Panc1 (cell line): ENCODE measurements at regions not wholly inside any gene's neighbourhood (a gene's known extent, or its start where the extent isn't known, plus 50 kb on each side); places are given as distances from the start of the nearest gene placed in this dataset.

Source experiments
- ATAC-seq: fragments of 200-7000 bp; cut with Tn5 transposase; 2 replicates; pipeline ENCODE4 v1.9.1; 2020; ENCODE audit warnings: mild to moderate bottlenecking, moderate library complexity
- BruUV-seq: library from RNA; stranded (reverse); fragments of 400-500 nt; replicated peaks from 2 replicates; lab custom pipeline; 2021; lab: Mats Ljungman, UMichigan
- CTCF ChIA-PET: fragments of 300-600 bp; sonication (Branson Sonifier 250); formaldehyde crosslinking; loops from one replicate; lab custom pipeline; 2022; ENCODE audit warnings: antibody characterized with exemption; lab: Charles Lee
- POLR2A ChIA-PET: fragments of 300-600 bp; sonication (Branson Sonifier 250); formaldehyde crosslinking; loops from one replicate; lab custom pipeline; 2022; ENCODE audit warnings: antibody characterized with exemption; lab: Charles Lee
- DNase-seq: peaks from one replicate; pipeline ENCODE4 v3.0.0-alpha.2; 2010; ENCODE audit warnings: low read depth, low spot score
- H3K27ac ChIP-seq: 2 replicates; pipeline ENCODE4 v1.5.1; 2011; ENCODE audit warnings: mild to moderate bottlenecking, low read length, inconsistent platforms
- H3K27me3 ChIP-seq: fragments of 200-500 bp; sonication (Bioruptor generic); 2 replicates; pipeline ENCODE4 v1.6.0; 2014; ENCODE audit warnings: low read length, inconsistent platforms; ENCODE audit not compliant: control insufficient read depth, insufficient read depth
- H3K36me3 ChIP-seq: fragments of 200-500 bp; sonication (Bioruptor generic); 2 replicates; pipeline ENCODE4 v1.5.1; 2014; ENCODE audit warnings: inconsistent platforms, mild to moderate bottlenecking, low read length, moderate library complexity; ENCODE audit not compliant: control insufficient read depth, insufficient read depth
- H3K4me1 ChIP-seq: 2 replicates; pipeline ENCODE4 v1.5.1; 2011; ENCODE audit warnings: inconsistent platforms, mild to moderate bottlenecking, low read length, moderate library complexity; ENCODE audit not compliant: control insufficient read depth, insufficient read depth
- H3K4me3 ChIP-seq, 2 experiments: 2 replicates each; pipeline ENCODE4 v1.5.1; 2011 to 2012; ENCODE audit warnings: low read depth in 2 of 2, low read length in 2 of 2, mild to moderate bottlenecking in 2 of 2, inconsistent platforms in 1 of 2, moderate library complexity in 1 of 2
- H3K9me3 ChIP-seq: fragments of 200-500 bp; sonication (Bioruptor generic); 2 replicates; pipeline ENCODE4 v1.5.1; 2014; ENCODE audit warnings: low read depth, mild to moderate bottlenecking, inconsistent platforms, low read length, moderate library complexity; ENCODE audit not compliant: control insufficient read depth, insufficient read depth
- POLR2AphosphoS5 ChIP-seq: IDR thresholded peaks from 2 replicates; pipeline ENCODE4 v1.6.1; 2012; ENCODE audit warnings: mild to moderate bottlenecking, low read depth, low read length, moderate library complexity
- SIN3A ChIP-seq: IDR thresholded peaks from 2 replicates; pipeline ENCODE4 v1.6.1; 2012; ENCODE audit warnings: low read depth, mild to moderate bottlenecking, low read length, moderate library complexity, borderline replicate concordance; ENCODE audit not compliant: insufficient read depth
- TCF7L2 ChIP-seq: IDR thresholded peaks from 2 replicates; pipeline ENCODE4 v1.6.1; 2011; ENCODE audit warnings: mild to moderate bottlenecking, low read depth, low read length, inconsistent platforms
- in situ Hi-C: cut with HindIII; loops from 2 replicates; pipeline ENCODE4 v1.10.0; 2016; ENCODE audit warnings: low sequenced_read_pairs, low pct_unique_long_range_greater_than_20kb
- intact Hi-C: fragments of 100-400 bp; cut with micrococcal nuclease; formaldehyde crosslinking; loops from one replicate; pipeline ENCODE4 v1.10.0; 2022; ENCODE audit not compliant: unreplicated experiment
- TF ChIP-seq, protein P1 (sequence below): fragments of 450-650 bp; IDR thresholded peaks from 2 replicates; pipeline ENCODE4 v1.5.1; 2017; ENCODE audit warnings: mild to moderate bottlenecking
- TF ChIP-seq, protein P2 (sequence below), 2 experiments: IDR thresholded peaks; 2 replicates each; pipeline ENCODE4 v1.6.1; 2011 to 2012; ENCODE audit warnings: low read depth in 2 of 2, control low read depth in 1 of 2, low read length in 1 of 2, mild to moderate bottlenecking in 1 of 2, moderate library complexity in 1 of 2; ENCODE audit not compliant: insufficient read depth in 1 of 2

DNA sequence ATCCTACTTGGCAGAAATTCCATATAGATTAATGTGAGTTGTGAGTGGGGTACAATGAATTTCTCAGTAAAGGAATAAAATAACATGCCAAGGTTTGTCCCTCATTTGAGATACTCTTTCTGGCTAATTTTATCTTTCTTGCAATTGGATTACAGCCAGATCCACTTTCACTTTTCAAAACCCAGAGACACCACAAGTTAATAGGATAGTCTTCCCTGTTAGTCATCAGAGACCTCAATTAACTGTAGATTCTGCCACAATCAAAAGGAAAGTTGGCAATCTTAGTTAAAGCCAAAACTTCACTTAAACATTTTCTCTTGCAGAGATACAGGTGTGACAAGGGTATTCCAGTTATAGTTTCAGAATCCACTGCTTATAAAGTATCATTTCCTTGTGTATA is 91.4 kb upstream of the PHYHIPL start:
- ATAC-seq (no peak), DNase-seq (no peak)
- ChIA-PET POLR2A (no interaction called here), CTCF (no interaction called here)
- Histone ChIP-seq H3K9me3 (no peaks in the 10 kb centered on the region), H3K4me3 (no peak overlapping the region), H3K36me3 (no peaks in the 10 kb centered on the region), H3K27me3 (no peaks in the 10 kb centered on the region), H3K4me1 (no peaks in the 10 kb centered on the region), H3K27ac (no peak overlapping the region)
- in situ Hi-C loops, result no loop called here
- no TSS peak for BruUV-seq
- intact Hi-C loops, result no loop called here
- TF ChIP-seq, protein P1, sequence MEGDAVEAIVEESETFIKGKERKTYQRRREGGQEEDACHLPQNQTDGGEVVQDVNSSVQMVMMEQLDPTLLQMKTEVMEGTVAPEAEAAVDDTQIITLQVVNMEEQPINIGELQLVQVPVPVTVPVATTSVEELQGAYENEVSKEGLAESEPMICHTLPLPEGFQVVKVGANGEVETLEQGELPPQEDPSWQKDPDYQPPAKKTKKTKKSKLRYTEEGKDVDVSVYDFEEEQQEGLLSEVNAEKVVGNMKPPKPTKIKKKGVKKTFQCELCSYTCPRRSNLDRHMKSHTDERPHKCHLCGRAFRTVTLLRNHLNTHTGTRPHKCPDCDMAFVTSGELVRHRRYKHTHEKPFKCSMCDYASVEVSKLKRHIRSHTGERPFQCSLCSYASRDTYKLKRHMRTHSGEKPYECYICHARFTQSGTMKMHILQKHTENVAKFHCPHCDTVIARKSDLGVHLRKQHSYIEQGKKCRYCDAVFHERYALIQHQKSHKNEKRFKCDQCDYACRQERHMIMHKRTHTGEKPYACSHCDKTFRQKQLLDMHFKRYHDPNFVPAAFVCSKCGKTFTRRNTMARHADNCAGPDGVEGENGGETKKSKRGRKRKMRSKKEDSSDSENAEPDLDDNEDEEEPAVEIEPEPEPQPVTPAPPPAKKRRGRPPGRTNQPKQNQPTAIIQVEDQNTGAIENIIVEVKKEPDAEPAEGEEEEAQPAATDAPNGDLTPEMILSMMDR, result no peak
- TF ChIP-seq TCF7L2 (no peak), SIN3A (no peak), POLR2AphosphoS5 (no peak)

DNA sequence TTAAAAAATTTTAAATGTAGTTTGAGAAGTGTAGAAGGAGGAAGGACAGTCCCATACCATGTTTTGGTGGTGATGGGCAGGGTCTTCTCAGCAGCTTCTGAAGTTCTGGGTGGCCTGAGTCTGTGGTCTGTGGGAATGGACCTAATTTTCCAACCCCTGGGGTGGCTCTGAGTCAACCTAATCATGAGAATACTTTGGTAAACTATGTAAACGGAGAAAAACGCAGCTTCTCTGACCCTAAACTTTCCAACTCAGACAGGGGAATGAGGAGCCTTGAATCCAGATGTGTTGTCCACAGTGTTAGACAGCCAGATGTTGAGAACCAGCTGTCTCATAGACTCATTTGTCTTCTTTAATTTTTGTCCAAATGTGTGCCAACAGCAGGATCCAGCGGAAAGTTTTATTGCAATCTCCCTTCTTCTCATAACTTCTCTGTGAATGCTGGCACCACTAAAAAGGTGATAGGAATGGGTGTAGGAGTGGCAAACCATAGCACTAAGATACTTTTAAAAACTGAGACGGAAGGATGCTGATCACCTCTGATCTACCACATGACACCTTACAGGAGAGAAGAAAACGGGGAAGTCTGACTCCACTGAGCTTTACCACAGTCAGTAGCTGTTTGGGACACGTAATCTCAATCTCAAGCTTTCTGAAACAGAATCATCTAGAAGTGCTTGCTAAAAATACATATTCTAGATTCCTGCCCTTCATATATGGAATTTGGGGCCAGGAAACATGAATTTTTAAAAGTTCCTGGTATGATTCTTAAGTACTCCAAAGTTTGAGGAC is 90.5 kb upstream of the PHYHIPL start:
- ChIA-PET CTCF (no interaction called here), POLR2A (no interaction called here)
- Histone ChIP-seq H3K4me3 (no peak overlapping the region), H3K27me3 (no peaks in the 10 kb centered on the region), H3K9me3 (no peaks in the 10 kb centered on the region), H3K27ac (no peak overlapping the region), H3K36me3 (no peaks in the 10 kb centered on the region), H3K4me1 (no peaks in the 10 kb centered on the region)
- intact Hi-C loops, result no loop called here
- DNase-seq, result no peak
- TF ChIP-seq POLR2AphosphoS5 (no peak), SIN3A (no peak), TCF7L2 (no peak)
- TF ChIP-seq, protein P1, result no peak
- TF ChIP-seq, protein P2, sequence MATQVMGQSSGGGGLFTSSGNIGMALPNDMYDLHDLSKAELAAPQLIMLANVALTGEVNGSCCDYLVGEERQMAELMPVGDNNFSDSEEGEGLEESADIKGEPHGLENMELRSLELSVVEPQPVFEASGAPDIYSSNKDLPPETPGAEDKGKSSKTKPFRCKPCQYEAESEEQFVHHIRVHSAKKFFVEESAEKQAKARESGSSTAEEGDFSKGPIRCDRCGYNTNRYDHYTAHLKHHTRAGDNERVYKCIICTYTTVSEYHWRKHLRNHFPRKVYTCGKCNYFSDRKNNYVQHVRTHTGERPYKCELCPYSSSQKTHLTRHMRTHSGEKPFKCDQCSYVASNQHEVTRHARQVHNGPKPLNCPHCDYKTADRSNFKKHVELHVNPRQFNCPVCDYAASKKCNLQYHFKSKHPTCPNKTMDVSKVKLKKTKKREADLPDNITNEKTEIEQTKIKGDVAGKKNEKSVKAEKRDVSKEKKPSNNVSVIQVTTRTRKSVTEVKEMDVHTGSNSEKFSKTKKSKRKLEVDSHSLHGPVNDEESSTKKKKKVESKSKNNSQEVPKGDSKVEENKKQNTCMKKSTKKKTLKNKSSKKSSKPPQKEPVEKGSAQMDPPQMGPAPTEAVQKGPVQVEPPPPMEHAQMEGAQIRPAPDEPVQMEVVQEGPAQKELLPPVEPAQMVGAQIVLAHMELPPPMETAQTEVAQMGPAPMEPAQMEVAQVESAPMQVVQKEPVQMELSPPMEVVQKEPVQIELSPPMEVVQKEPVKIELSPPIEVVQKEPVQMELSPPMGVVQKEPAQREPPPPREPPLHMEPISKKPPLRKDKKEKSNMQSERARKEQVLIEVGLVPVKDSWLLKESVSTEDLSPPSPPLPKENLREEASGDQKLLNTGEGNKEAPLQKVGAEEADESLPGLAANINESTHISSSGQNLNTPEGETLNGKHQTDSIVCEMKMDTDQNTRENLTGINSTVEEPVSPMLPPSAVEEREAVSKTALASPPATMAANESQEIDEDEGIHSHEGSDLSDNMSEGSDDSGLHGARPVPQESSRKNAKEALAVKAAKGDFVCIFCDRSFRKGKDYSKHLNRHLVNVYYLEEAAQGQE (IDR thresholded peaks at IDR 0.05; ENCODE audit: insufficient read depth in 1 of 2, low read depth in 2 of 2, low read length in 1 of 2), result no peak
- in situ Hi-C loops, result no loop called here
- no peak for ATAC-seq
- no TSS peak for BruUV-seq
